Neural progenitor cell (in vitro differentiated cells): ENCODE measurements at regions not wholly inside any gene's neighbourhood (a gene's known extent, or its start where the extent isn't known, plus 50 kb on each side); places are given as distances from the start of the nearest gene placed in this dataset.
A peak's percentile ranks its signal among the peaks of the same experiment; 100 is the strongest.
"Not testable (repeated sequence)": the region's sequence is repeated elsewhere in the genome, so short reads cannot be mapped to it uniquely, and the experiment has no call there.

Experiments used
- DNase-seq: peaks from one replicate; pipeline ENCODE4 v3.0.0-alpha.2; 2016; ENCODE audit warnings: low spot score
- H2AFZ ChIP-seq: fragments of 200-600 bp; sonication (generic); replicated peaks from 2 replicates; pipeline ENCODE4 v1.6.1; 2016; ENCODE audit warnings: antibody characterized with exemption
- H3F3A ChIP-seq: fragments of 200-600 bp; sonication (generic); 2 replicates; pipeline ENCODE4 v1.6.1; 2016; ENCODE audit warnings: antibody characterized with exemption, low read depth
- H3K27ac ChIP-seq: fragments of 200-600 bp; sonication (generic); 2 replicates; pipeline ENCODE4 v1.5.1; 2016; ENCODE audit warnings: mild to moderate bottlenecking
- H3K27me3 ChIP-seq: fragments of 200-600 bp; sonication (generic); 2 replicates; pipeline ENCODE4 v1.6.1; 2016; ENCODE audit warnings: mild to moderate bottlenecking, moderate library complexity
- H3K36me3 ChIP-seq: fragments of 200-600 bp; sonication (generic); 2 replicates; pipeline ENCODE4 v1.5.1; 2016
- H3K4me1 ChIP-seq: fragments of 200-600 bp; sonication (generic); 2 replicates; pipeline ENCODE4 v1.6.1; 2016; ENCODE audit warnings: mixed run types
- H3K4me2 ChIP-seq: fragments of 200-600 bp; sonication (generic); 2 replicates; pipeline ENCODE4 v1.6.1; 2016
- H3K4me3 ChIP-seq: fragments of 200-600 bp; sonication (generic); 2 replicates; pipeline ENCODE4 v1.5.1; 2016
- H3K79me2 ChIP-seq: fragments of 200-600 bp; sonication (generic); 2 replicates; pipeline ENCODE4 v1.6.1; 2016; ENCODE audit warnings: low read depth
- H3K9ac ChIP-seq: fragments of 200-600 bp; sonication (generic); 2 replicates; pipeline ENCODE4 v1.6.1; 2016
- H3K9me3 ChIP-seq: fragments of 200-600 bp; sonication (generic); 2 replicates; pipeline ENCODE4 v1.5.1; 2016; ENCODE audit warnings: low read depth
- H4K20me1 ChIP-seq: fragments of 200-600 bp; sonication (generic); 2 replicates; pipeline ENCODE4 v1.6.1; 2016; ENCODE audit warnings: low read depth
- H3K27ac Mint-ChIP-seq: 3 replicates; pipeline ENCODE4 v1.8.0; 2021; ENCODE audit warnings: mixed read lengths
- H3K27me3 Mint-ChIP-seq: 2 replicates; pipeline ENCODE4 v1.8.0; 2022; ENCODE audit warnings: low read depth, mild to moderate bottlenecking, inconsistent platforms, moderate library complexity, mixed read lengths; ENCODE audit not compliant: insufficient read depth
- H3K36me3 Mint-ChIP-seq: 3 replicates; pipeline ENCODE4 v1.8.0; 2021; ENCODE audit warnings: mixed read lengths
- H3K4me1 Mint-ChIP-seq: 3 replicates; pipeline ENCODE4 v1.8.0; 2021; ENCODE audit warnings: mixed read lengths
- H3K4me3 Mint-ChIP-seq: 3 replicates; pipeline ENCODE4 v1.8.0; 2021; ENCODE audit warnings: mild to moderate bottlenecking, moderate library complexity, mixed read lengths
- H3K9me3 Mint-ChIP-seq: 3 replicates; pipeline ENCODE4 v1.8.0; 2020; ENCODE audit warnings: mixed read lengths
- CTCF ChIP-seq: fragments of 200-600 bp; sonication (generic); IDR thresholded peaks from 2 replicates; pipeline ENCODE4 v1.5.1; 2017; ENCODE audit warnings: antibody characterized with exemption, mild to moderate bottlenecking
- EZH2 ChIP-seq: fragments of 200-600 bp; sonication (generic); IDR thresholded peaks from 2 replicates; pipeline ENCODE4 v1.6.1; 2017; ENCODE audit warnings: antibody characterized with exemption, mild to moderate bottlenecking, moderate library complexity
- EZH2phosphoT487 ChIP-seq: fragments of 200-600 bp; sonication (generic); IDR thresholded peaks from 2 replicates; pipeline ENCODE4 v1.6.1; 2017; ENCODE audit warnings: antibody characterized with exemption

GRCh38 chr1:91604632-91605031 is 104.0 kb downstream of the CDC7 start:
- no peak overlapping the region for H3K4me3 Mint-ChIP-seq
- H3K27ac Mint-ChIP-seq: no peak overlapping the region

DNA sequence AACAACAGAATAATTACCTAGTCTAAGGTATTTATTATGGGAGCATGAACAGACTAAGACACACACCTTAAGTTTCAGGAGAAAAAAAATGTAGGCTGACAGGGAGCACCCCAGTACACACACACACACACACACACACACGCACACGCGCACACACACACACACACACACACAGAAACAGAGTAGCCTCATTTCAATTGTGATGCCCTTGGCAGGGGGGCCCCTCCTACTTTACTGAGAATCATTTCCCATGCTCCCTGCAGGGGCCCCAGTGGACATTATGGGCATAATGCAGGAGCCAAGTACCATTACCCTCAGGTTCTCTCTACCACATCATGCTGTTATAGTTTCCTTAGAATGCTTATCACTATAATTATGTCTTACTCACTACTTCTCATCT is 104.9 kb downstream of the CDC7 start:
- Histone ChIP-seq H2AFZ (no peak overlapping the region), H4K20me1 (no peaks in the 10 kb centered on the region), H3F3A (peaks cover 2% of the 10 kb centered on the region), H3K4me1 (peaks cover 14% of the 10 kb centered on the region), H3K9me3 (no peaks in the 10 kb centered on the region), H3K4me2 (no peak overlapping the region), H3K27me3 (no peaks in the 10 kb centered on the region), H3K9ac (no peak overlapping the region), H3K4me3 (no peak overlapping the region), H3K27ac (no peak overlapping the region), H3K36me3 (no peaks in the 10 kb centered on the region), H3K79me2 (no peaks in the 10 kb centered on the region)
- TF ChIP-seq EZH2 (no peak), EZH2phosphoT487 (no peak), CTCF (no peak)
- DNase-seq: no peak
- Mint-ChIP-seq H3K27me3 (peaks cover 13% of the 10 kb centered on the region), H3K4me1 (peaks cover 16% of the 10 kb centered on the region), H3K27ac (peak overlapping the region; percentile 21), H3K4me3 (no peak overlapping the region), H3K9me3 (no peaks in the 10 kb centered on the region), H3K36me3 (no peaks in the 10 kb centered on the region)

More at GRCh38 chr1:91604632-91605031, 104.0 kb downstream of the CDC7 start:
- Histone ChIP-seq H3K4me1 (peaks cover 10% of the 10 kb centered on the region), H3K27me3 (no peaks in the 10 kb centered on the region), H3K27ac (no peak overlapping the region), H3K36me3 (no peaks in the 10 kb centered on the region), H3K9ac (no peak overlapping the region), H2AFZ (peak overlapping the region; percentile 29), H4K20me1 (no peaks in the 10 kb centered on the region), H3K4me3 (no peak overlapping the region), H3F3A (no peaks in the 10 kb centered on the region), H3K79me2 (no peaks in the 10 kb centered on the region), H3K4me2 (no peak overlapping the region), H3K9me3 (no peaks in the 10 kb centered on the region)
- peaks cover 13% of the 10 kb centered on the region for H3K4me1 Mint-ChIP-seq
- peaks cover 8% of the 10 kb centered on the region for H3K27me3 Mint-ChIP-seq
- no peak for TF ChIP-seq EZH2phosphoT487
- TF ChIP-seq CTCF: no peak
- TF ChIP-seq EZH2: no peak
- no peaks in the 10 kb centered on the region for H3K36me3 Mint-ChIP-seq
- no peaks in the 10 kb centered on the region for H3K9me3 Mint-ChIP-seq
- DNase-seq: no peak

GRCh38 chr1:91606546-91607078 is 106.0 kb downstream of the CDC7 start:
- Mint-ChIP-seq H3K36me3 (no peaks in the 10 kb centered on the region), H3K9me3 (no peaks in the 10 kb centered on the region), H3K27ac (peak overlapping the region; percentile 34), H3K27me3 (peaks cover 13% of the 10 kb centered on the region), H3K4me1 (peaks cover 24% of the 10 kb centered on the region), H3K4me3 (no peak overlapping the region)
- Histone ChIP-seq H3K27me3 (no peaks in the 10 kb centered on the region), H3F3A (peaks cover 12% of the 10 kb centered on the region), H3K36me3 (no peaks in the 10 kb centered on the region), H3K9me3 (no peaks in the 10 kb centered on the region), H3K79me2 (no peaks in the 10 kb centered on the region), H2AFZ (no peak overlapping the region), H3K4me3 (no peak overlapping the region), H4K20me1 (no peaks in the 10 kb centered on the region), H3K9ac (no peak overlapping the region), H3K4me1 (peaks cover 16% of the 10 kb centered on the region), H3K4me2 (no peak overlapping the region), H3K27ac (no peak overlapping the region)
- TF ChIP-seq CTCF: no peak
- no peak for TF ChIP-seq EZH2
- TF ChIP-seq EZH2phosphoT487: no peak
- no peak for DNase-seq

DNA sequence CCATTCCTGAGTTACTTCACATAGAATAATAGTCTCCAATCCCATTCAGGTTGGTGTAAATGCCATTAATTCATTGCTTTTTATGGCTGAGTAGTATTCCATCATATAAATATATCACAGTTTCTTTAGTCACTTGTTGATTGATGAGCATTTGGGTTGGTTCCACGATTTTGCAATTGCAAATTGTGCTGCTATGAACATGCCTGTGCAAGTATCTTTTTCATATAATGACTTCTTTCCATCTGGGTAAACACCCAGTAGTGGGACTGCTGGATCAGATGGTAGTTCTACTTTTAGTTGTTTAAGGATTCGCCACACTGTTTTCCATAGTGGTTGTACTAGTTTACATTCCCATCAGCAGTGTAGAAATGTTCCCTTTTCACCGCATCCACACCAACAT is 107.0 kb downstream of the CDC7 start:
- not testable (repeated sequence) for H2AFZ ChIP-seq, H3K9ac ChIP-seq, H3K9me3 ChIP-seq, H4K20me1 ChIP-seq, H3K36me3 Mint-ChIP-seq, DNase-seq, H3K4me3 Mint-ChIP-seq, H3K36me3 ChIP-seq, H3K27me3 ChIP-seq, H3K4me2 ChIP-seq, H3K27me3 Mint-ChIP-seq, H3K79me2 ChIP-seq, H3K4me3 ChIP-seq, H3K27ac Mint-ChIP-seq, H3K27ac ChIP-seq, H3K9me3 Mint-ChIP-seq
- H3K4me1 Mint-ChIP-seq: peaks cover 26% of the 10 kb centered on the region
- Histone ChIP-seq H3F3A (peaks cover 22% of the 10 kb centered on the region), H3K4me1 (peaks cover 25% of the 10 kb centered on the region)
